PC-9 (cell line): ENCODE measurements at regions not wholly inside any gene's neighbourhood (a gene's known extent, or its start where the extent isn't known, plus 50 kb on each side); places are given as distances from the start of the nearest gene placed in this dataset.
"Not testable (repeated sequence)": the region's sequence is repeated elsewhere in the genome, so short reads cannot be mapped to it uniquely, and the experiment has no call there.

Source experiments
- BruUV-seq: library from RNA; stranded (reverse); fragments of 400-500 nt; replicated peaks from 2 replicates; lab custom pipeline; 2021; lab: Mats Ljungman, UMichigan
- CTCF ChIA-PET: fragments of 300-600 bp; sonication (Branson Sonifier 250); formaldehyde crosslinking; loops from one replicate; lab custom pipeline; 2022; ENCODE audit warnings: antibody characterized with exemption; lab: Charles Lee
- POLR2A ChIA-PET: fragments of 300-600 bp; sonication (Branson Sonifier 250); formaldehyde crosslinking; loops from one replicate; lab custom pipeline; 2022; ENCODE audit warnings: antibody characterized with exemption; ENCODE audit not compliant: unreplicated experiment; lab: Charles Lee
- DNase-seq, 2 experiments: peaks; one replicate each; pipeline versions ENCODE4 v3.0.0 to v3.0.0-alpha.2; 2015 to 2022; ENCODE audit warnings: mixed read lengths in 1 of 2
- H2AFZ ChIP-seq: fragments of 200-600 bp; sonication (generic); 2 replicates; pipeline ENCODE4 v1.8.1; 2017; ENCODE audit warnings: antibody characterized with exemption
- H3F3A ChIP-seq: fragments of 200-600 bp; sonication (generic); 2 replicates; pipeline ENCODE4 v1.8.1; 2017; ENCODE audit warnings: antibody characterized with exemption, mild to moderate bottlenecking, low read depth; ENCODE audit not compliant: insufficient read depth
- H3K27ac ChIP-seq: fragments of 200-600 bp; sonication (generic); 2 replicates; pipeline ENCODE4 v1.6.1; 2016; ENCODE audit warnings: mixed run types
- H3K27me3 ChIP-seq: fragments of 200-600 bp; sonication (generic); 2 replicates; pipeline ENCODE4 v1.6.1; 2016; ENCODE audit warnings: low read depth, mixed run types; ENCODE audit not compliant: insufficient read depth
- H3K36me3 ChIP-seq: fragments of 200-600 bp; sonication (generic); 2 replicates; pipeline ENCODE4 v1.6.1; 2016; ENCODE audit warnings: low read depth, mixed run types
- H3K4me1 ChIP-seq: fragments of 200-600 bp; sonication (generic); replicated peaks from 2 replicates; pipeline ENCODE4 v1.6.1; 2016; ENCODE audit warnings: mixed run types; ENCODE audit not compliant: insufficient read depth
- H3K4me2 ChIP-seq: fragments of 200-600 bp; sonication (generic); 2 replicates; pipeline ENCODE4 v1.6.1; 2017; ENCODE audit warnings: mixed run types
- H3K4me3 ChIP-seq: fragments of 200-600 bp; sonication (generic); 2 replicates; pipeline ENCODE4 v1.6.1; 2016; ENCODE audit warnings: mixed run types
- H3K79me2 ChIP-seq: fragments of 200-600 bp; sonication (generic); 2 replicates; pipeline ENCODE4 v1.6.1; 2017; ENCODE audit warnings: low read depth, mixed run types
- H3K9me2 ChIP-seq: fragments of 200-600 bp; sonication (generic); 2 replicates; pipeline ENCODE4 v1.8.1; 2017; ENCODE audit warnings: mild to moderate bottlenecking; ENCODE audit not compliant: insufficient read depth
- H3K9me3 ChIP-seq: fragments of 200-600 bp; sonication (generic); 2 replicates; pipeline ENCODE4 v1.8.1; 2016; ENCODE audit warnings: low read depth; ENCODE audit not compliant: insufficient read depth
- H4K20me1 ChIP-seq: fragments of 200-600 bp; sonication (generic); 2 replicates; pipeline ENCODE4 v1.8.1; 2017; ENCODE audit not compliant: insufficient read depth
- EZH2 ChIP-seq: fragments of 200-600 bp; sonication (generic); IDR thresholded peaks from 2 replicates; pipeline ENCODE4 v1.8.0; 2017; ENCODE audit warnings: antibody characterized with exemption, low read depth
- intact Hi-C: fragments of 100-400 bp; cut with micrococcal nuclease; formaldehyde crosslinking; loops from one replicate; pipeline ENCODE4 v1.10.0; 2022; ENCODE audit not compliant: unreplicated experiment
- TF ChIP-seq, protein P1 (sequence below): fragments of 200-600 bp; sonication (generic); conservative IDR thresholded peaks from 2 replicates; pipeline ENCODE4 v1.6.1; 2017; ENCODE audit warnings: mixed run types, antibody characterized with exemption, mild to moderate bottlenecking, moderate library complexity

DNA sequence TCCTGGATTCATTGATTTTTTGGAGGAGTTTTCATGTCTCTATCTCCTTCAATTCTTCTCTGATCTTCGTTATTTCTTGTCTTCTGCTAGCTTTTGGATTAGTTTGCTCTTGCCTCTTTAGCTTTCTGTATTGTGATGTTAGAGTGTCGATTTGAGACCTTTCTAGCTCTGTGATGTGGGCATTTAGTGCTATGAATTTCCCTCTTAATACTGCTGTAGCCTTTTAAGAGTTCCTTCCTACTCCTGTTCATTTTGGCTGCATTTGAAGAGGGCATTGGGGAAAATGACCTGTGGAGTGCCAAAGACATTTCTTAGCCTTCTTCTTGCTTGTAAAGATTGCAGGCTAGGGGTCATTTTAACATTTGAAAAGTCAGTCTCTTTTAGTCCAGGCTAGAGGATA, 463.8 kb upstream of the GCFC2 start:
- no peaks in the 10 kb centered on the region for H4K20me1 ChIP-seq
- no peak overlapping the region for H3K4me3 ChIP-seq
- no peak overlapping the region for H3K27ac ChIP-seq
- no peak overlapping the region for H2AFZ ChIP-seq
- no peak for DNase-seq
- ChIA-PET CTCF (no interaction called here), POLR2A (no interaction called here)
- no peaks in the 10 kb centered on the region for H3K36me3 ChIP-seq
- H3K27me3 ChIP-seq, result no peaks in the 10 kb centered on the region
- H3K79me2 ChIP-seq, result no peaks in the 10 kb centered on the region
- H3K9me3 ChIP-seq, result no peaks in the 10 kb centered on the region
- intact Hi-C loops, result no loop called here
- TF ChIP-seq, protein P1, sequence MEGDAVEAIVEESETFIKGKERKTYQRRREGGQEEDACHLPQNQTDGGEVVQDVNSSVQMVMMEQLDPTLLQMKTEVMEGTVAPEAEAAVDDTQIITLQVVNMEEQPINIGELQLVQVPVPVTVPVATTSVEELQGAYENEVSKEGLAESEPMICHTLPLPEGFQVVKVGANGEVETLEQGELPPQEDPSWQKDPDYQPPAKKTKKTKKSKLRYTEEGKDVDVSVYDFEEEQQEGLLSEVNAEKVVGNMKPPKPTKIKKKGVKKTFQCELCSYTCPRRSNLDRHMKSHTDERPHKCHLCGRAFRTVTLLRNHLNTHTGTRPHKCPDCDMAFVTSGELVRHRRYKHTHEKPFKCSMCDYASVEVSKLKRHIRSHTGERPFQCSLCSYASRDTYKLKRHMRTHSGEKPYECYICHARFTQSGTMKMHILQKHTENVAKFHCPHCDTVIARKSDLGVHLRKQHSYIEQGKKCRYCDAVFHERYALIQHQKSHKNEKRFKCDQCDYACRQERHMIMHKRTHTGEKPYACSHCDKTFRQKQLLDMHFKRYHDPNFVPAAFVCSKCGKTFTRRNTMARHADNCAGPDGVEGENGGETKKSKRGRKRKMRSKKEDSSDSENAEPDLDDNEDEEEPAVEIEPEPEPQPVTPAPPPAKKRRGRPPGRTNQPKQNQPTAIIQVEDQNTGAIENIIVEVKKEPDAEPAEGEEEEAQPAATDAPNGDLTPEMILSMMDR, result no peak
- no peak for TF ChIP-seq EZH2
- BruUV-seq, result no TSS peak
- no peaks in the 10 kb centered on the region for H3K9me2 ChIP-seq
- no peaks in the 10 kb centered on the region for H3F3A ChIP-seq
- H3K4me1 ChIP-seq, result no peaks in the 10 kb centered on the region
- no peak overlapping the region for H3K4me2 ChIP-seq

DNA sequence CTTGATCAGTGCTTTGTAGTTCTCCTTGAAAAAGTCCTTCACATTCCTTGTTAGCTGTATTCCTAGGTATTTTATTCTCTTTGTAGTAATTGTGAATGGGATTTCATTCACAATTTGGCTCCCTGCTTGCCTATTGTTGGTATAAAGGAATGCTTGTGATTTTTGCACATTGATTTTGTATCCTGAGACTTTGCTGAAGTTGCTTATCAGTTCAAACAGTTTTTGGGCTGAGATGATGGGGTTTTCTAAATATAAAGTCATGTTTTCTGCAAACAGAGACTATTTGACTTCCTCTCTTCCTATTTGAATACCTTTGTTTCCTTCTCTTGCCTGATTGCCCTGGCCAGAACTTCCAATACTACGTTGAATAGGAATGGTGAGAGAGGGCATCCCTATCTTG, 462.5 kb upstream of the GCFC2 start:
- H3K79me2 ChIP-seq, result not testable (repeated sequence)

DNA sequence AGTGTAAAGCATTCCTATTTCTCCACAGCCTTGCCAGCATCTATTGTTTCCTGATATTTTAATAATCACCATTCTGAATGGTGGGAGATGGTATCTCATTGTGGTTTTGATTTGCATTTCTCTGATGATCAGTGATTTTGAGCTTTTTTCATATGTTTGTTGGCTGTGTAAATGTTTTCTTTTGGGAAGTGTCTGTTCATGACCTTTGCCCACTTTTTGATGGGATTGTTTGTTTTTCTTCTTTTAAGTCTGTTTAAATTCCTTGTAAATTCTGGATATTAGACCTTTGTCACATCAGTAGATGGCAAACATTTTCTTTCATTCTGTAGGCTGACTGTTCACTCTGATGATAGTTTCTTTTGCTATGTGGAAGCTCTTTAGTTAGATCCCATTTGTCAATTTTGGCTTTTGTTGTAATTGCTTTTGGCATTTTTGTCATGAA, 461.5 kb upstream of the GCFC2 start:
- H3K27me3 ChIP-seq, H2AFZ ChIP-seq, intact Hi-C loops, H3K4me2 ChIP-seq, H3K27ac ChIP-seq, H3K4me3 ChIP-seq, DNase-seq, H3K79me2 ChIP-seq, H3K36me3 ChIP-seq, H3F3A ChIP-seq, POLR2A ChIA-PET, H4K20me1 ChIP-seq, CTCF ChIA-PET, H3K9me3 ChIP-seq, BruUV-seq, H3K9me2 ChIP-seq, H3K4me1 ChIP-seq: not testable (repeated sequence)

More for the DNA sequence above, 462.5 kb upstream of the GCFC2 start:
- H4K20me1 ChIP-seq, H3K4me2 ChIP-seq, DNase-seq, POLR2A ChIA-PET, H3K27me3 ChIP-seq, H3K9me2 ChIP-seq, H3K4me1 ChIP-seq, H3K4me3 ChIP-seq, H3F3A ChIP-seq, CTCF ChIA-PET, BruUV-seq, intact Hi-C loops, H2AFZ ChIP-seq, H3K27ac ChIP-seq, H3K36me3 ChIP-seq, H3K9me3 ChIP-seq: not testable (repeated sequence)

DNA sequence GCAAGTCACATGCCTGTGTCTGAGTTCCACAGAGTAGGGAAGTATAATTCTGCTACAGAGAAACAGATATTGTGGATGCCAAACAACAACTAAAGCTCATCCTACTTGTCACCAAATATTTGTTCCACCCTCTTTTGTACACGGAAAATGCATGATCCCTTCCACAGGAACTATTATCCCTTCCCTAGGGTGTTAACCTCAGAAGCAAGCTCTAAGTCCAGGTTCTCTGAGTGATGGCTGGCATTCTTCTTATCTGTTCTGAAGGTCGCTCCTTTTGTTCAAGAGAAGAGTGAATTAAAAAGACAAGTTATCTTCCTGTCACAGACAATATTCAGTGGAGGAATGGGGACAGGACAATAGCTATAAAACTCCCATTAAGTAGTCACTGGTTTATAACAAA, 460.1 kb upstream of the GCFC2 start:
- intact Hi-C loops, result no loop called here
- DNase-seq, result no peak
- no peaks in the 10 kb centered on the region for H3K79me2 ChIP-seq
- no peak overlapping the region for H3K27ac ChIP-seq
- no peak for TF ChIP-seq EZH2
- TF ChIP-seq, protein P1, result no peak
- H3K4me3 ChIP-seq, result no peak overlapping the region
- no peaks in the 10 kb centered on the region; the same call in 1 of the 2 replicates for H3K9me2 ChIP-seq
- H2AFZ ChIP-seq, result no peak overlapping the region
- POLR2A ChIA-PET, result no interaction called here
- H3K36me3 ChIP-seq, result no peaks in the 10 kb centered on the region
- H3K27me3 ChIP-seq, result no peaks in the 10 kb centered on the region
- H3K9me3 ChIP-seq, result no peaks in the 10 kb centered on the region
- no peaks in the 10 kb centered on the region for H3K4me1 ChIP-seq
- H3F3A ChIP-seq, result no peaks in the 10 kb centered on the region
- CTCF ChIA-PET, result no interaction called here
- no peaks in the 10 kb centered on the region for H4K20me1 ChIP-seq
- no TSS peak for BruUV-seq
- no peak overlapping the region for H3K4me2 ChIP-seq
